ENCODE measurements at regions not wholly inside any gene's neighbourhood (a gene's known extent, or its start where the extent isn't known, plus 50 kb on each side); places are given as distances from the start of the nearest gene placed in this dataset.
"Not testable (repeated sequence)": the region's sequence is repeated elsewhere in the genome, so short reads cannot be mapped to it uniquely, and the experiment has no call there.

DNA sequence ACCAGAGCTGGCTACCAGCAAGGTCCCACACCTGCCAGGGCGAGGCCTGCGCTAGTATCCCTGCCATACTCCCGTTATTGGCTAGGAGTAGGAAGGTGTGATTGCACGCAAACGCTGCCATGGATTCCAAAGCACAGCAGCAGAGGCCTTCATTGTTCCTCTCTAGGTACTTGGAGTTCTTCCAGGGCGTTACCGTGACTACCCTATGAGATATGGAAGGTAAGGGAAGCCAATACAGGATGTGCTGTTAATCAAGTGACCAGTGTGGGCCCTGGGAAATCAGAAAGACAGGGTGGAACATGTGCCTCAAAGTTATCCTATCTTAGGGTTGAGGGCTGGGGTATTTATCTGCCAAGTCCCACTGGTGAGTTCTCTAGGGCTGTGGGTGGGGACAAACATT, 320.7 kb upstream of the DPP6 start:
- not testable (repeated sequence) for H3K4me3 ChIP-seq (ENCODE audit: low read length); H3K27me3 ChIP-seq (ENCODE audit: insufficient read depth, low read length); H3K36me3 ChIP-seq (ENCODE audit: insufficient read depth, low read depth, low read length); H3K4me1 ChIP-seq (ENCODE audit: insufficient read depth, low read length); H3K9me3 ChIP-seq (ENCODE audit: insufficient read depth, low read depth, low read length); H3K9ac ChIP-seq (ENCODE audit: low read depth, low read length); H3K27ac ChIP-seq (ENCODE audit: low read length)

DNA sequence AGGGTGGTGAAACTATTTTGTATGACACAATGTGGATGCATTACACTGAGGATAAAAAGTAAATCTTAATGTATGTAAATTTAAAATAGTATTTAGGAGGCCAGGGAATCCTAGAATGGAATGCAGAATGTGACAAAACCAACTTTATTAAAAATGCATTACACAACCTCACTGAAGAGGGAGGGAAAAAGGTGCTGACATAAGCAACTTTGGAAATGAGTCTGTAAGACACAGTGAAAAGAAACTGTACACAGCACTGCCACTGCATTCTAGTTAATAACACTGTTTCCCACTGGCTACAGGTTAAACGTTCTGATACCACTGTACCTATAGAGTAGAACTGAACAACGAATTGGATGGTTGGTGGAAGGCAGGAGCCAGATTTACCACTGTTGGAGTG, 308.8 kb upstream of the DPP6 start:
- not testable (repeated sequence) for H3K36me3 ChIP-seq (ENCODE audit: insufficient read depth, low read depth, low read length); H3K4me1 ChIP-seq (ENCODE audit: insufficient read depth, low read length); H3K4me3 ChIP-seq (ENCODE audit: low read length); H3K9ac ChIP-seq (ENCODE audit: low read depth, low read length); H3K9me3 ChIP-seq (ENCODE audit: insufficient read depth, low read depth, low read length); H3K27ac ChIP-seq (ENCODE audit: low read length)
- peaks cover 17% of the 10 kb centered on the region for H3K27me3 ChIP-seq (ENCODE audit: insufficient read depth, low read length)

DNA sequence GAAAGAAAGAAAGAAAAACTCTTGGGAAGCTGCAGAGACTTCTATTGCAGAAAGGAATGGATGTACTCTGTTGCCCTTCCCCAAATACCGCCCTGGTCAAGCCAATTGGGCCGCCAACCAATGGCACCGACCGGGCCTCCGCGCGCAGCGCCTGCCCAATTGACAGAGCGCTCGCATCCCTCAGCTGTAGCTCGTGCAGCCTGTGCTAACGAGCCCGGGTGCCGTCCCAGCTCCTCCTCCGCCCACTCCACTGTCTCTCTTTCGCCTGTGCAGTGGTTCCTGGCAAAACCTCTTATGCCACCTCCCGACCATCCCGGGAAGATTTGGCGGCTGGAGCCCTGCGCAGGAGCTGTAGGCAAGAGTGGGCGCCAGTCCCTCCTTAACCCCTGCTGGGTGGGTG, 304.2 kb upstream of the DPP6 start:
- not testable (repeated sequence) for H3K36me3 ChIP-seq (ENCODE audit: insufficient read depth, low read depth, low read length); H3K9me3 ChIP-seq (ENCODE audit: insufficient read depth, low read depth, low read length); H3K4me3 ChIP-seq (ENCODE audit: low read length); H3K9ac ChIP-seq (ENCODE audit: low read depth, low read length); H3K4me1 ChIP-seq (ENCODE audit: insufficient read depth, low read length); H3K27ac ChIP-seq (ENCODE audit: low read length)
- H3K27me3 ChIP-seq (ENCODE audit: insufficient read depth, low read length), result peaks cover 32% of the 10 kb centered on the region

DNA sequence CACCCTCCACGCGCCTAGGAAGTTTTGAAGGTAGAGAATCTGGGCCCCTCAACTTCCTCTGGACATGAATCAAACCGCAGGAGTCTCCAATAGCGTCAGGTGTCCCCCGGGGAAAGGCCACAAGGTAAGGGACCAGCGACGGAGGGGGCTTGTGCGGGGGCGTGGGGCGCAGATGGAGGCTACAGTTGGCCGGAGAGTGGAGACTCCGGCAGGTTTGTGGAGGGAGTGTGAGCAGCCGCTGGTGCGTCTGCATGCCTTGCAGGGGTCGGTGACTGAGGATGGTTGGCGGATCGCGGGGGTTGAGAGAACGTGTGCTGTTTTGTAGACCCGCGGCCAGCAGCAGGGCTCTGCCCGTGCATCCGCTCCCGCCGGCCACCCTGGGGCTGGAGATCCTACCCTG, 303.3 kb upstream of the DPP6 start:
- H3K4me1 ChIP-seq (ENCODE audit: insufficient read depth, low read length); H3K36me3 ChIP-seq (ENCODE audit: insufficient read depth, low read depth, low read length); H3K9me3 ChIP-seq (ENCODE audit: insufficient read depth, low read depth, low read length); H3K9ac ChIP-seq (ENCODE audit: low read depth, low read length); H3K27ac ChIP-seq (ENCODE audit: low read length): not testable (repeated sequence)
- H3K27me3 ChIP-seq (ENCODE audit: insufficient read depth, low read length), result peaks cover 32% of the 10 kb centered on the region
- H3K4me3 ChIP-seq (ENCODE audit: low read length), result peak overlapping the region; percentile 50; the same call in 1 of the 2 replicates

DNA sequence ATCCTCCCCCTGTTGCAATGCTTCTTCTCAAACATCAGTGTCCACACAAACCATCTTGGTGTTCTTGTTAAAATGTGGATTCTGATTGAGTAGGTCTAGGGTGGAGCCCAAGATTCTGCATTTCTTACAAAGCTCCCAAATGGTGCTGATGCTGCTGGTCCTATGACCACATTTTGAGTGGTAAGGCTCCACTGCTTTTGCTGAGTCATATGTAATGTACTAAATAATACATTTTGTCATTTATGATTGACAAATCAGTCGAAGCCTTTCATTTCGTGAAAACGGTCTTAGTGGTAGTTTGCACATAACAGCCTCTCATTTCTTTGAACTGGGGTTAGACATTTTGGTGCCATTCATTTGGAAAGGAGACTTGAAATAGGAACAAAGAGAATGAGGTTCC, 286.3 kb upstream of the DPP6 start:
- not testable (repeated sequence) for H3K9ac ChIP-seq (ENCODE audit: low read depth, low read length); H3K27me3 ChIP-seq (ENCODE audit: insufficient read depth, low read length); H3K4me1 ChIP-seq (ENCODE audit: insufficient read depth, low read length); H3K36me3 ChIP-seq (ENCODE audit: insufficient read depth, low read depth, low read length); H3K9me3 ChIP-seq (ENCODE audit: insufficient read depth, low read depth, low read length); H3K27ac ChIP-seq (ENCODE audit: low read length); H3K4me3 ChIP-seq (ENCODE audit: low read length)

DNA sequence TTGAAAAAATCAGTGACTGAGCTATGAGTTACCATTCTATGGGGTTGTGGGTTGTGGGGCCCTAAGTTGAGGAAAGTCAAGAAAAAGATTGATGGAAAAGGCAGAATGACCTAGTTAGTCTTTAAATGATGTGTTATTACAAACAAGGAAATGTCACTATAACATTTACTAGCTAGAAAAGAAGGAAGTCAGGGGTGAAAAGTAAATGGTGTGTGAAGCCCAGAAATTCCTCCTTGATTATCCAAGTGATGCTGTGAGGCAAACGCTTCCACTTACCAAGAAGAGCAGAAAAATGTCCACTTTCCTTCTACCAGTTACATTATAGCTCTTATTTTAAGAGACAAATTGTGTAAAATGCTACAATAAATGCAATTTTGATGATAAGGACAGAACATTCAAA, 285.3 kb upstream of the DPP6 start:
- not testable (repeated sequence) for H3K9me3 ChIP-seq (ENCODE audit: insufficient read depth, low read depth, low read length); H3K4me3 ChIP-seq (ENCODE audit: low read length); H3K4me1 ChIP-seq (ENCODE audit: insufficient read depth, low read length); H3K27me3 ChIP-seq (ENCODE audit: insufficient read depth, low read length); H3K27ac ChIP-seq (ENCODE audit: low read length); H3K36me3 ChIP-seq (ENCODE audit: insufficient read depth, low read depth, low read length); H3K9ac ChIP-seq (ENCODE audit: low read depth, low read length)

DNA sequence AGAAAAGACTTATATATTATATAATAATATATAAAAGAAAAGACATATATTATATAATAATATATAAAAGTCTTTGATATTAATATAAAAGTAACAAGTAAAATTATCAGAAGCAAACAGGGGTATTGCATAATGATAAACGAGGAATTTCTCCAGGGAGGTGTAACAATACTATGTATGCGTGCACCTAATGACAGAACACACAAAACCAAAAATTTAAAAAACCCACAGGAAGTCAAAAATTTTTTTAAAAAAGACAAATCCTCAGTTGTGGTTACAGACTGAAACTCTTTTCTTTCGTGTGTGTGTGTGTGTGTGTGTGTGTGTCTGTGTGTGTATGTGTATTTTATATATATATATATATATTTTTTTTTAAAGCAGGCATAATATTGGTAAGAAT, 279.2 kb upstream of the DPP6 start:
- Histone ChIP-seq H3K36me3 (ENCODE audit: insufficient read depth, low read depth, low read length) (no peaks in the 10 kb centered on the region), H3K27ac (ENCODE audit: low read length) (no peak overlapping the region), H3K9ac (ENCODE audit: low read depth, low read length) (no peak overlapping the region), H3K4me3 (ENCODE audit: low read length) (no peak overlapping the region), H3K27me3 (ENCODE audit: insufficient read depth, low read length) (no peaks in the 10 kb centered on the region), H3K9me3 (ENCODE audit: insufficient read depth, low read depth, low read length) (no peaks in the 10 kb centered on the region), H3K4me1 (ENCODE audit: insufficient read depth, low read length) (no peaks in the 10 kb centered on the region)

DNA sequence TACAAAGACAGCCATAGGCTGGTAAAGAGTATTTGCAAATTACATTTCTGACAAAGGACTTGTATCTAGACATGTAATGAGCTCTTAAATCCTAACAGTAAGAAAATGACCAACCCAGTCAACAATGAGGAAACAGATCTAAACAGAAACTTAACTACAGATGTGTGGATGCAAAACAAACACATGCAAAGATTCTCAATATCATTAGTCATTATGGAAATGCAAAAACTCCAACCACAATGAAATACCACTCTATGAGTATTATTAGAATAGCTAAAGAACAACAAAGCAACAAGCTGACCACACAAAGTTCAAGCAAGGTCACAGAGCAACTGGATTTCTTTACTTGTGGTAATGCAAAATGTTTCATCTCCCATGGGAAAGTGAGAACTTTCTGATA, 275.3 kb upstream of the DPP6 start:
- H3K9ac ChIP-seq (ENCODE audit: low read depth, low read length); H3K27ac ChIP-seq (ENCODE audit: low read length); H3K36me3 ChIP-seq (ENCODE audit: insufficient read depth, low read depth, low read length); H3K4me1 ChIP-seq (ENCODE audit: insufficient read depth, low read length); H3K4me3 ChIP-seq (ENCODE audit: low read length); H3K9me3 ChIP-seq (ENCODE audit: insufficient read depth, low read depth, low read length); H3K27me3 ChIP-seq (ENCODE audit: insufficient read depth, low read length): not testable (repeated sequence)

DNA sequence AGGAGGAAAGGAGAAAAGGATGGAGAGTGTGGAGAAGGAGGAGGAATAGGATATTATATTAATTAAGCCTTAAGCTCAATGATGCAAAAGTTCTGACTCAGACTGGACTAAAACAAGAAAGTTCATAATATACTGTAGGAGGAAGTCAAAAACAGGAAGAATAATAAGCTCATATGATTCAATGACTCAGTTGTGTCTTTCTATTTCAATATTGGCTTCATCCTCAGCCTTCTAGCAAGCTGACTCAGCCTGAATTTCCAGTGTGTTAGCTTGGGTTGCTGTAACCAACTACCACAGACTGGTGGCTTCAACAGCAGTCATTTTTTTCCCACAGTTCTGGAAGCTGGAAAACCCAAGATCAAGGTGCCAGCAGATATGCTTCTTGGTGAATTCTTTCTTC, 254.8 kb upstream of the DPP6 start:
- not testable (repeated sequence) for H3K9me3 ChIP-seq (ENCODE audit: insufficient read depth, low read depth, low read length); H3K27ac ChIP-seq (ENCODE audit: low read length); H3K9ac ChIP-seq (ENCODE audit: low read depth, low read length); H3K4me1 ChIP-seq (ENCODE audit: insufficient read depth, low read length); H3K36me3 ChIP-seq (ENCODE audit: insufficient read depth, low read depth, low read length); H3K4me3 ChIP-seq (ENCODE audit: low read length); H3K27me3 ChIP-seq (ENCODE audit: insufficient read depth, low read length)

DNA sequence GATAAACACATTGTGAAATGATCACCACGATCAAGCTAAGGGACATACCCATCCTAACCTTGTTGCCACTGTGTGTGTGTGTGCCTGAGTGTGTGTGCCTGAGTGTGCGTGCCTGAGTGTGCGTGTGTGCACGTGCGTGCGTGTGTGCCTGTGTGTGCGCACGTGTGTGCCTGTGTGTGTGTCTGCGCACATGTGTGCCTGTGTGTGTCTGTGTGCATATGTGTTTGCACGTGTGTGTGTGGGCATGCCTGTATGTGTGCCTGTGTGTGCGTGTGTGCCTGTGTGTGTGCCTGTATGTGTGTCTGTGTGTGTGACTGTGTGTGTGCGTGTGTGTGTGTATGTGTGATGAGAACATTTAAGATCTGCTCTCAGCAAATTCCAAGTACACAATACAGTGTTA, 244.1 kb upstream of the DPP6 start:
- Histone ChIP-seq H3K4me1 (ENCODE audit: insufficient read depth, low read length) (no peaks in the 10 kb centered on the region), H3K9me3 (ENCODE audit: insufficient read depth, low read depth, low read length) (no peaks in the 10 kb centered on the region), H3K36me3 (ENCODE audit: insufficient read depth, low read depth, low read length) (no peaks in the 10 kb centered on the region), H3K27ac (ENCODE audit: low read length) (no peak overlapping the region), H3K4me3 (ENCODE audit: low read length) (no peak overlapping the region), H3K9ac (ENCODE audit: low read depth, low read length) (no peak overlapping the region), H3K27me3 (ENCODE audit: insufficient read depth, low read length) (no peaks in the 10 kb centered on the region)

DNA sequence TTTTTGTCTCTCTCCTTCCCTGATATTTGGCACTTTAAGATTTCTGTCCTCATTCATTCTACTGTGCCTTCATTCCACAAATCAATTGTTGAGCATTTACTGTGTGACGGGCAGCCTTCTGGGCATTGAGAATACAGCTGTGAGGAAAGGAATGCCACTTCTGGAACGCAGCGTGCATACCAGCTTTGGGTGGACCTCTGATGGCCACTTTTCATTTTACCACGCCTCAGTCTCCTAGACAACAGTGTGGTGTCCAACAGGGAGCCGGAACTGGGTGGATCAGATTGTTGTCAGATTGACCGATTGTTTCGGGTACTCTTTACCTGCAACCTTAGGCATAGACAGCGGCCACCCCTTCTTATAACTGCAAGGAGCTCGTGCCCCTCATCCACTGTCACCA, 222.7 kb upstream of the DPP6 start:
- no peak overlapping the region for H3K9ac ChIP-seq (ENCODE audit: low read depth, low read length)

DNA sequence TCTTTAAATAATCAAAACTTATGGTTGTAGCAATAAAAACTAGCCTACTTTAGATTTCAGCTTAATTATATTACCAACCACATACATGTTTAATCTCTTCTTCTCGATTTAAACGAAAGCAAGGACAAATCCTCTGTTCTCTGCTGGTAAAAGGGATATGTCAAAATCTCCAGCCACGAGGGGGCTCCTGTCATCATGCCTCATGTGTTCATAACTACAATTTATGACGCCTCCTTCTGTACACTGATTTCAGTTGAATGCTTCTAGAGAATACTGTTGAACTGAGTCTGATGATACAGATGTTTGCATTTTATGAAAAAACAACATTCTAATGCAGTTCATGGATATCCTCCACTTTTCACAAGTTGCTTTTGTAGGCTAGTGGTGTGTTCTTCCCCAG, 220.0 kb upstream of the DPP6 start:
- Histone ChIP-seq H3K9me3 (ENCODE audit: insufficient read depth, low read depth, low read length) (no peaks in the 10 kb centered on the region), H3K27me3 (ENCODE audit: insufficient read depth, low read length) (no peaks in the 10 kb centered on the region), H3K4me1 (ENCODE audit: insufficient read depth, low read length) (no peaks in the 10 kb centered on the region), H3K27ac (ENCODE audit: low read length) (no peak overlapping the region), H3K4me3 (ENCODE audit: low read length) (no peak overlapping the region), H3K9ac (ENCODE audit: low read depth, low read length) (no peak overlapping the region), H3K36me3 (ENCODE audit: insufficient read depth, low read depth, low read length) (no peaks in the 10 kb centered on the region)

More for the DNA sequence above, 222.7 kb upstream of the DPP6 start:
- Histone ChIP-seq H3K4me3 (ENCODE audit: low read length) (no peak overlapping the region), H3K27me3 (ENCODE audit: insufficient read depth, low read length) (no peaks in the 10 kb centered on the region), H3K4me1 (ENCODE audit: insufficient read depth, low read length) (no peaks in the 10 kb centered on the region), H3K36me3 (ENCODE audit: insufficient read depth, low read depth, low read length) (no peaks in the 10 kb centered on the region), H3K27ac (ENCODE audit: low read length) (no peak overlapping the region), H3K9me3 (ENCODE audit: insufficient read depth, low read depth, low read length) (no peaks in the 10 kb centered on the region)

DNA sequence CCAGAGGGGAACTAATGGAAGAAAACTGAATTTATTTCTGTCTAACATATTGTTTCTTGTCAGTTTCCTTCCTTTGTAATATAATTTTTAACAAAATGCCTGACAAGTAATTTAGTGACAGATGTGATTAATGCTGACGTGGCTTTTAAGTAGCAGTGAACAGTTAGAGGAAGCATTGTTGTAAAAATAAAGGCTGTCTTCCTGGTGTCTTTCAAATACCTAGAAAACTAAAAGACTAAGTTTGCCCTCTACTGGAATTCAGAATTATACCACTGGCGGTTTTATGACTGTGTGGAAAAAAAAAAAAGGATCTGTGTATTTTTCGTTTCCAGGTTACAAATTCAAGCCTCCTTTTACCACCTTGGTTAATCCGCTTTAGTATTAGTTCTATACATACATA, 217.1 kb upstream of the DPP6 start:
- no peaks in the 10 kb centered on the region for H3K27me3 ChIP-seq (ENCODE audit: insufficient read depth, low read length)
- H3K9me3 ChIP-seq (ENCODE audit: insufficient read depth, low read depth, low read length), result no peaks in the 10 kb centered on the region
- H3K4me3 ChIP-seq (ENCODE audit: low read length), result no peak overlapping the region
- no peaks in the 10 kb centered on the region for H3K36me3 ChIP-seq (ENCODE audit: insufficient read depth, low read depth, low read length)
- no peak overlapping the region for H3K27ac ChIP-seq (ENCODE audit: low read length)
- H3K9ac ChIP-seq (ENCODE audit: low read depth, low read length), result no peak overlapping the region
- no peaks in the 10 kb centered on the region for H3K4me1 ChIP-seq (ENCODE audit: insufficient read depth, low read length)

Data from iPS-20b (cell line).